Ishikawa (cell line): ENCODE measurements at regions not wholly inside any gene's neighbourhood (a gene's known extent, or its start where the extent isn't known, plus 50 kb on each side); places are given as distances from the start of the nearest gene placed in this dataset.

Source experiments
- FOXM1 ChIP-seq: IDR thresholded peaks from 2 replicates; pipeline ENCODE4 v1.6.1; 2012; ENCODE audit warnings: low read depth, borderline replicate concordance
- MAX ChIP-seq: IDR thresholded peaks from 2 replicates; pipeline ENCODE4 v1.6.1; 2012

GRCh38 chr15:92839696-92840095, 60.4 kb upstream of the CHD2 start:
- TF ChIP-seq FOXM1 (no peak), MAX (no peak; the same call in 1 of the 2 replicates)
